Upper lobe of right lung (tissue), 1 donor: ENCODE measurements at regions not wholly inside any gene's neighbourhood (a gene's known extent, or its start where the extent isn't known, plus 50 kb on each side); places are given as distances from the start of the nearest gene placed in this dataset.

Experiments used
- ATAC-seq: fragments of 200-7000 bp; cut with Tn5 transposase; one replicate; pipeline ENCODE4 v1.9.1; 2020; ENCODE audit warnings: mild to moderate bottlenecking, moderate library complexity
- DNase-seq: peaks from one replicate; pipeline ENCODE4 v3.0.0-alpha.2; 2020
- H3K27ac ChIP-seq: fragments of 200-600 bp; one replicate; pipeline ENCODE4 v1.8.0; 2022
- H3K27me3 ChIP-seq: fragments of 200-600 bp; one replicate; pipeline ENCODE4 v1.8.0; 2022; ENCODE audit warnings: mild to moderate bottlenecking
- H3K36me3 ChIP-seq: fragments of 200-600 bp; one replicate; pipeline ENCODE4 v1.8.0; 2022
- H3K4me1 ChIP-seq: fragments of 200-600 bp; one replicate; pipeline ENCODE4 v1.8.0; 2022
- H3K4me3 ChIP-seq: fragments of 200-600 bp; one replicate; pipeline ENCODE4 v1.8.0; 2022; ENCODE audit warnings: mild to moderate bottlenecking
- H3K9me3 ChIP-seq: fragments of 200-600 bp; one replicate; pipeline ENCODE4 v1.8.0; 2022
- CTCF ChIP-seq: fragments of 200-600 bp; IDR thresholded peaks from one replicate; pipeline ENCODE4 v1.8.0; 2022; ENCODE audit warnings: antibody characterized with exemption
- intact Hi-C: fragments of 100-400 bp; cut with DNase I; formaldehyde crosslinking; loops from one replicate; pipeline ENCODE4 v1.11.0; 2022
- donor health status: DM: no; HTN: yes; CAD: no; lungs with severe emphysema.

- intact Hi-C loops, result no loop called here
- no peaks in the 10 kb centered on the region for H3K9me3 ChIP-seq
- H3K4me3 ChIP-seq, result no peak overlapping the region
- no peak overlapping the region for H3K27ac ChIP-seq
- no peaks in the 10 kb centered on the region for H3K36me3 ChIP-seq
- H3K27me3 ChIP-seq, result no peaks in the 10 kb centered on the region
- H3K4me1 ChIP-seq, result no peaks in the 10 kb centered on the region
- ATAC-seq (no peak), DNase-seq (no peak)
- no peak for TF ChIP-seq CTCF
Observed at GRCh38 chr16:66293207-66293735, 73.2 kb upstream of the CDH5 start.

GRCh38 chr16:66292241-66292935 lies 74.1 kb upstream of the CDH5 start:
- intact Hi-C loops, result no loop called here
- no peaks in the 10 kb centered on the region for H3K9me3 ChIP-seq
- H3K36me3 ChIP-seq, result no peaks in the 10 kb centered on the region
- no peaks in the 10 kb centered on the region for H3K4me1 ChIP-seq
- DNase-seq (no peak), ATAC-seq (no peak)
- no peak for TF ChIP-seq CTCF
- H3K4me3 ChIP-seq, result no peak overlapping the region
- no peak overlapping the region for H3K27ac ChIP-seq
- no peaks in the 10 kb centered on the region for H3K27me3 ChIP-seq

GRCh38 chr16:66291833-66292232 lies 74.7 kb upstream of the CDH5 start:
- no peak for DNase-seq
- intact Hi-C loops, result no loop called here

GRCh38 chr16:66290431-66290830 lies 76.1 kb upstream of the CDH5 start:
- no peak for TF ChIP-seq CTCF
- no peaks in the 10 kb centered on the region for H3K36me3 ChIP-seq
- no peaks in the 10 kb centered on the region for H3K9me3 ChIP-seq
- DNase-seq (peak; percentile 36), ATAC-seq (no peak)
- no peak overlapping the region for H3K4me3 ChIP-seq
- H3K27me3 ChIP-seq, result no peaks in the 10 kb centered on the region
- H3K4me1 ChIP-seq, result no peaks in the 10 kb centered on the region
- H3K27ac ChIP-seq, result no peak overlapping the region
- intact Hi-C loops, result no loop called here

More at GRCh38 chr16:66291833-66292232, 74.7 kb upstream of the CDH5 start:
- no peak for TF ChIP-seq CTCF
- no peak for ATAC-seq
- no peaks in the 10 kb centered on the region for H3K27me3 ChIP-seq
- no peaks in the 10 kb centered on the region for H3K9me3 ChIP-seq
- H3K4me3 ChIP-seq, result no peak overlapping the region
- no peaks in the 10 kb centered on the region for H3K4me1 ChIP-seq
- H3K36me3 ChIP-seq, result no peaks in the 10 kb centered on the region
- H3K27ac ChIP-seq, result no peak overlapping the region

- TF ChIP-seq CTCF, result no peak
- Histone ChIP-seq H3K9me3 (no peaks in the 10 kb centered on the region), H3K4me1 (no peaks in the 10 kb centered on the region), H3K36me3 (no peaks in the 10 kb centered on the region), H3K27ac (no peak overlapping the region), H3K27me3 (no peaks in the 10 kb centered on the region), H3K4me3 (no peak overlapping the region)
- no peak for ATAC-seq
- intact Hi-C loops, result no loop called here
- DNase-seq, result no peak
Observed at GRCh38 chr16:66289986-66290385, 76.5 kb upstream of the CDH5 start.
